ENCODE measurements at regions not wholly inside any gene's neighbourhood (a gene's known extent, or its start where the extent isn't known, plus 50 kb on each side); places are given as distances from the start of the nearest gene placed in this dataset.
"Not testable (repeated sequence)": the region's sequence is repeated elsewhere in the genome, so short reads cannot be mapped to it uniquely, and the experiment has no call there.

- no peak for DNase-seq (ENCODE audit: low read depth)
Measured at GRCh38 chr3:26145769-26146168, 355.9 kb downstream of the OXSM start.

- not testable (repeated sequence) for DNase-seq (ENCODE audit: low read depth)
Measured at GRCh38 chr3:26157428-26157827, 367.5 kb downstream of the OXSM start.

DNA sequence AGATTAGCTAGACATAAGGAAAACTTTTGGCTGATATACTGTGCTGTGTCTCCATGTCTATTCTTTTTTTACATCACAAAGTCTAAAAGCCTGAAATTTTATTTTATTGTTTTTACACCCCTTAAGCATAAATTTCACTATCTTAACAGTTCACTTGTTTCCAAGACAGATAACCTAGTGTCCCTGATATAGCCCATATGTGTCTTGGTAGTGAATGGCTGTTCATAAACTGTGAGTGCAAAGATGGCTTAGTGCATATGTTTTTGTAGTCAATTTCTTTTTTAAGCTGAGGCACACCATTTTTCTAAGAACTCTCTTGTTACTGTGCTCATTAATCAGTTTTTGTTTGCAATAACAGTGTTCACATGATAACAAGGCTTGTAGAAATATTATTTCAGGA lies 381.1 kb downstream of the OXSM start:
- no peak for DNase-seq (ENCODE audit: low read depth)

- no peak for DNase-seq (ENCODE audit: low read depth)
Measured at GRCh38 chr3:26191556-26191955, 401.7 kb downstream of the OXSM start.

DNA sequence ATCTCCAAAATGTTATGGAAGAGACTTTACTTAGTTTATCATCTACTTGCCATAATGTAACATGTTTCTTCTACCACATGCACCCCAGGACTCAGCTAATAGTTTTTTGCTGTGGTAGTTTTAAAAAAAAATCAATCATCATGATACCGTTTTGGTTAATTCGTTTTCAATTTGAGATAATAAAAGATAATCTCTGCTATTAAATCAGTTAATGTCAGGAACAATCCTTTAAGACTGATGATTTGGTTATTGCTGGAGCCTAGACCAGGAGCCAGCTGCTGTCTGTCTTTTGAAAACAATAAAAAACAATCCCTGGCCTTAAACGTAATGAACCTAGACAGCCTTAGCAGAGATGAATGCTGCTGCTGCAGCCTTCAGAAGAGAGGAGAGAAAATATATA lies 403.7 kb downstream of the OXSM start:
- DNase-seq (ENCODE audit: low read depth), result no peak

GRCh38 chr3:26196781-26197180 lies 406.9 kb downstream of the OXSM start:
- DNase-seq (ENCODE audit: low read depth), result no peak

- DNase-seq (ENCODE audit: low read depth), result no peak
Measured at GRCh38 chr3:26198609-26199008, 408.7 kb downstream of the OXSM start.

DNA sequence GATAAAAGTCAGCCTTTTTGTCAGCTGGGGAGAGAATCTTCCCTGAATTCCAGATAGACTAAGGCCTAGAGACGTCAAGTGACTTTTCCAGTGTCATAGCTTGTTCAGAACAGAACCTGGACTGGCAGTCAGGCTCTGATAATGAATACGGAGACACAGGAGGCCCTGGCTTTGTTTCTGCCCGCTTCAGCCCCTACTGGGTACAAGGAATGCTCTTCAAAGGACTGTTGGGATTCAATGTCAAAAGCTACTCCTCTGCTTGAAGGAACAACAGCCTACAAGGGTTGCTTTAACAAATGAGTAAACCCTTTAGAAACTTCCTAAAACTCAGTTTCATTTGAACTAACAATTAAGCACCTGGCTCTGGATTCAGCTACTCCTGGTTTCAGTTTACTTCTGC lies 412.3 kb downstream of the OXSM start:
- no peak for DNase-seq (ENCODE audit: low read depth)

DNA sequence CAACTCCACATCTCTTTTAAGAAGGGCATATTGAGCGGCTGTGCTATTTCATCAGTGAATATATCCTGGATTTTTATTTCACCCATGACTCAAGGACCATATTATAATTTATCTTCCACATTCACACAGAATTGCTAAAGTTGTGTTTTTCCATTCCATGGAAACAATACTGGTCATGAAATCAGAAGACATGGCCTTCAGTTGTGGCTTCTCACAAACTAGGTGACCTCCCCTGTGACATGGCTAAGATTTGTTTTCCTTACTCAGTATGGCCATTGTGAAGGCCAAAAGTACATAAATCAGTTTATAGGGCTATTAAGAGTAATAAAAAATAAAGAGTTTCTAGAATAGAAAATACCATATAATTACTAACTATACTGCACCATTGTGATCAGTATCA lies 415.6 kb downstream of the OXSM start:
- no peak for DNase-seq (ENCODE audit: low read depth)

GRCh38 chr3:26208201-26208600 lies 414.4 kb upstream of the LRRC3B start:
- no peak for DNase-seq (ENCODE audit: low read depth)

- no peak for DNase-seq (ENCODE audit: low read depth)
Measured at GRCh38 chr3:26229801-26230200, 392.8 kb upstream of the LRRC3B start.

DNA sequence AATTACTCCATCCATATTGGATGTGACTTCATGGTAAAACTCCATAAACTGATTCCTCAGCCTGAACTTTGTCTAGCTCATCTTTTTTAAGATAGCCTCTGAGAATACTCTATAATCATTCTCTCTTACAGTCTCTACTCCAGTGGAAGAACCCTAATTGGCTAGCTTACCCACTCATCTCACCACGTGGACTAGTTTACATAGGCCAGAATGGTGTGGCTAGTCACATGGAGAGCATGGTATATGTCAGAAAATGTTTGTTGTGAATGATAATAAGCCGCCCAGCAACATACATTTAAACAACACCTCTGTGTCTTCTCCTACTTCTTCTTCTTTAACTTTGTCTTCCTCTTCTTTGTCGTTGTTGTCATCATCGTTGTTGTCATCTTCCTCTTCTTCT lies 389.2 kb upstream of the LRRC3B start:
- DNase-seq (ENCODE audit: low read depth), result no peak

GRCh38 chr3:26236531-26236930 lies 386.0 kb upstream of the LRRC3B start:
- no peak for DNase-seq (ENCODE audit: low read depth)

DNA sequence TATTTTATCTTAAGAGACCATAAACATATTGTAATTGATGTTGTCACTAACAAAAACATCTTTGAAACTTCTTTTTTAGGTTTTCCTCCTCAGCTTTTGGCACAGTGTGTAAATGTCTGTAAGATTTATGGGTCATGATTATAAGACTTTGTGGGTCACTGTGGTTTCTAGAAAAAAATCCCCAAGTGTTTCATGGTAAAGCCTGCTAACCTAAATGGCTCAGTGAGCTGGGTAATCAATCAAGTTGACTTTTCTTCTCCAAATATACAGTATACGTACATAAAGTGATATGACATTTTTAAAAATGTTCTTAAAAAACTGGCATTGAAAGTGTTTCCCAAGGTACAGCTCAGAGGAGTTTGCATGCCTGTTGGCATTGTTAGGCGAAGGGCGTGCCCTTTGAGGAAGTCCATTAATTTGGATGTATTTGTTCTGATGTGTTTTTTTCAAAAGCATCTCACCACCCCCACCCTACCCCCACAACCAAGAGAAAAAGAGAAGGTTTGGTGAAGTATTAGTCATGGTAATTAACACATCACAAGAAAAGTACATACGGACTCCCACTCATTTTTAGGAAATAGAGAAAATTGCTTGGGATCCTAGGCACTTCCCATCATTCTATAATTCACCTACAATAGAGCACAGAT lies 385.4 kb upstream of the LRRC3B start:
- no peak for DNase-seq (ENCODE audit: low read depth)

- DNase-seq (ENCODE audit: low read depth), result not testable (repeated sequence)
Measured at GRCh38 chr3:26244586-26244985, 378.0 kb upstream of the LRRC3B start.

DNA sequence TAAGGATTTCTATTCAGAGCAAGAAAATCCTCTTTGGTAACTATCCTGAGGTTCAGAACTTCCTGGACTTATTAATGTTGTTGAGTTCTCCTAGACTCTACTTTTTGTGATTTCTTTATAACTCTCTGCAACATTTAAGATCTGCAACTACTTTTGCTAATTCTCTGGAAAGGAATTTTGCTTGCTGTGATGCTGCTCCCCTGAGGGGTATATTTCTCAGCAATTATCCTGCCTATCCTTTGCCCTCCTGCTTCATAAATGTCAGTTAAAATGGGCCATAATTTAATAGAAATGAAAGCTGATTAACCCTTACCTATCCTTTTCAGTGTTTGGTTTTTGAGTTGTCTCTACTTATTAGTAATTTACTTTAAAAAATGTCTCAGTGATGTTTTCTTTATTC lies 377.3 kb upstream of the LRRC3B start:
- DNase-seq (ENCODE audit: low read depth), result no peak

GRCh38 chr3:26246901-26247300 lies 375.7 kb upstream of the LRRC3B start:
- no peak for DNase-seq (ENCODE audit: low read depth)

DNA sequence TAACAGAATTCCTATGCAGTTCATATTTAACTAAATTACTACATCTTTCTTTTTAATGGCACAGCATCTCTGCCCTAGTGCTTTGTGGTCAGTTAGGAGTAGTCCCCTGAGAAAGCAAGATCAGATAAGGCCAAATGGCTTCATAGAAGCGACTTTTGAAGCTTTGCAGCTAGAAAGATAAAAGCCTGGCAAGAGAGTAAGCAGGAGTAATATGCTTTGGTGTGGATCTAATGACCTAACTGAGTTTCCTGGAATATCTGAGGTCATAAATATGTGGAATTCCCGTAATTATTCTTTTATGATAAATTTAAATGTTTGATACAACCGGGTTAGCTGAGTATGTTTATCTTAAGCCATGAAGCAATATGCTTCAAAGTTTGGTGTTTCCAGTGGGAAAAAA lies 374.9 kb upstream of the LRRC3B start:
- DNase-seq (ENCODE audit: low read depth), result no peak

DNA sequence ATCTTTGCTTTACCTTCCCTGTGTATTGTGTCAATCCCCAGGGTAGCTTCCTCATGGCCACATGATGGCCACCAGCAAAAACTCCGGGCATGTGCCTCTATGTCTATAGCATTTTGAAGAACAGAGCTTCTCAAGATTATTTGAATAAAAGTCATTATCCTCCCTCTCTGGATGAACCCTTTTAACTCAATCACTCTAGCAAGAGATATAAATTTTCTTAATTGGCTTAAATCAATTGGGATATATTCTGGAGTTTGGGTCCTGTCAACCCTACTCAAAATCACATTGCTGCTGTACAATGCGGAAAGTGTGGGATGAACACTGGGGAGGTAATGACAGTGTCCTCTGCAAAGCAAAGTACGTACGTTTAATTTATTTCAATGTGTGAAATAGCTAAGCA lies 370.6 kb upstream of the LRRC3B start:
- no peak for DNase-seq (ENCODE audit: low read depth)

GRCh38 chr3:26256224-26256623 lies 366.3 kb upstream of the LRRC3B start:
- no peak for DNase-seq (ENCODE audit: low read depth)

DNA sequence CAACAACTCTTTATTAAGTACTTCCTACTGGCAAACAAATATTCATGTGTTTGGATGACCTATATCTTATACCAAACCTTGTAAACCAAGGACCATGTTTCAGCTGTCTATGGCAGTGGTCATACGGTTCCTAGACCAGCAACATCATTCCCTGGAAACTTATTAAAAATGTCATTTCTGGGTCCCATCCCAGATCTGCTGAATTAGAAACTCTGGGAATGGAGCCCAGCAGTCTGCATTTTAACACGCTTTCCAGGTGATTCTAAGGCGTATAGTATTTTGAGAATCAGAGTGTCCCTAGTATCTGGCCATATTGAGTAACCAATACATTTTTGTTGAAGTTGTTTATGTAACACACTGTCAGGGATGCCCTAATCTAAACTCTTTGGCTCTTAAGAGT lies 363.4 kb upstream of the LRRC3B start:
- DNase-seq (ENCODE audit: low read depth), result no peak

DNA sequence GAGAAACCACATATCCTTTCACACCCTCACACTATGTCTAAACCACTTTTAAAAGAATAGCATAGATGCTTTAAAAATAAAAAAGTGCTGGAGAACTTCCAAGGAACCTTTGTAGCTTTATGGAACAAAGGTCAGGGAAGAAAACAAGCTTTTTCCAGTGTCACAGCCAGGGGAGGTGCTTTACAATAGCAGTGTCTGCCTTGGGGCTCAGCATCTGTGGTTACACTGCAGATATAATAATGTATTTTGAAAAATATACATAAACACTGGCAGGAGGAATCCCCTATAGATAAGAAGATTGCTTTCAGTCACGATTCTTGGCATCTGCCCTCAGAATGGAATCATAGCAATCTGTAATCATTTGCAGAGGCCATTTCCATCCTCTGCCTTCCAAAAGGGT lies 362.4 kb upstream of the LRRC3B start:
- DNase-seq (ENCODE audit: low read depth), result no peak

- no peak for DNase-seq (ENCODE audit: low read depth)
Measured at GRCh38 chr3:26264708-26265107, 357.9 kb upstream of the LRRC3B start.

GRCh38 chr3:26271848-26272247 lies 350.7 kb upstream of the LRRC3B start:
- DNase-seq (ENCODE audit: low read depth), result no peak

- DNase-seq (ENCODE audit: low read depth), result no peak
Measured at GRCh38 chr3:26273196-26273595, 349.4 kb upstream of the LRRC3B start.
